ENCODE measurements at regions not wholly inside any gene's neighbourhood (a gene's known extent, or its start where the extent isn't known, plus 50 kb on each side); places are given as distances from the start of the nearest gene placed in this dataset.

DNA sequence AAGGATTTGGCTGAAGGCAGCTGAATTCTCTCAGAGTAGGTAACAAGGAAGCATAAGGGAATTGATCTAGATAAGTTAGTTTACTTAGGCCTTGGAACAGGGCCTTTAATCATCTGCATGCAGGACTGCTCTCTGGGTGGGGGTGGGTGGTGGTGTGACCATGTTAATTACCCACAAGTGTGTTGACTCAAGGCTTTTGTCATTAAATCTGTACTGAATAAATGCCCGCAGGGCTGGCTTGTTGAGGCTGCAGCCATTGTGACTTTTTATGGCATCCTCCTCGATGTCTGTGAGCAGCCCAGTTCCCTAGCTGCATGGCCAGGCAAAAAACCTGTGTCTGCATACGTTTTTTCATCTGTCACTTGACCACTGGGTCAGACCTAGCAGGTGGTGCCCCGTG is 63.5 kb upstream of the ASCC3 start:
- no peak for DNase-seq
- no peak overlapping the region for H3K27ac Mint-ChIP-seq
- no peaks in the 10 kb centered on the region for H3K9me3 Mint-ChIP-seq
- no peak overlapping the region for H3K4me3 Mint-ChIP-seq
- no peaks in the 10 kb centered on the region for H3K36me3 Mint-ChIP-seq
- H3K27me3 Mint-ChIP-seq, result no peaks in the 10 kb centered on the region
- no peaks in the 10 kb centered on the region for H3K4me1 Mint-ChIP-seq
- CTCF ChIA-PET, result no interaction called here

DNA sequence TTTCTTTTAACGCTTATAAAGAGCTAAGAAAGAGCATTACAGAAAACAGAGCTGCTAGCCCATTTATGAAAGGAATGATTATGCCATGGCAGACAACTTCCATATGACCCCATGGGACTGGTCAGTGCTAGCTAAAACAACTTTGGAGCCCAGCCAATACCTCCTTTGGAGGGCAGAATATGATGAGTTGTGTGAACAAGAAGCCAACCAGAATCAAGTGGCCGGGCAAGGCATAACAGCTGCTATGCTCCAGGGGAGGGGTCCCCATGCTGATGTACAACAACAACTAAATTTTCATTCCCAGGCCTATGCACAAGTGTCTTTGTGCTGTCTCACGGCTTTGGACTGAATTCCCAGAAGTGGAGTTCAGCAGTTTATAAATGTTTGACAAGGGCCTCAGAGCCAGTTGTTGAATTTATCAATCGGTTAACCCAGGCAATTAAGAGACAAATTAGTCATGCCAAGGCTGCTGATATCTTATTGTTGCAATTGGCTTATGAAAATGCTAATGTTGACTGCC is 65.0 kb upstream of the ASCC3 start:
- no peak for DNase-seq
- Mint-ChIP-seq H3K4me1 (no peaks in the 10 kb centered on the region), H3K36me3 (no peaks in the 10 kb centered on the region), H3K27ac (no peak overlapping the region), H3K27me3 (no peaks in the 10 kb centered on the region), H3K9me3 (no peaks in the 10 kb centered on the region), H3K4me3 (no peak overlapping the region)
- CTCF ChIA-PET, result no interaction called here

DNA sequence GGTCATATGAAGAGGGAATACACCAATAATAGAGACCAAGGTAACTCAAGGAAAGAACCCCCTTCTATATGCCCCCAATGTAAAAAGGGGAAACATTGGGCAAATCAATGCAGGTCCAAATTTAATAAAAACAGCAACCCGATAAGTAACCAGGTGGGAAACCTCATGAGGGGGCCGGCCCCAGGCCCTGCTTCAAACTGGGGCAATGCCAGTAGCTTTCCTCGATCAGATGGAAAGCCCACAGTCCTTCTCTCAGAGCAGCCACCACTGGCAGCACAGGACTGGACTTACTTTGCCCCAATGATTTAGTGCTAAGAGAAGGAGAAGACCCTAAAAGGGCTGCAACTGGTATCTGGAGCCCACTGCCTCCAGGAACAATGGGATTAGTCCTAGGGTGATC is 65.6 kb upstream of the ASCC3 start:
- Mint-ChIP-seq H3K27ac (no peak overlapping the region), H3K36me3 (no peaks in the 10 kb centered on the region), H3K4me1 (no peaks in the 10 kb centered on the region), H3K27me3 (no peaks in the 10 kb centered on the region), H3K4me3 (no peak overlapping the region), H3K9me3 (no peaks in the 10 kb centered on the region)
- no peak for DNase-seq
- CTCF ChIA-PET, result no interaction called here

DNA sequence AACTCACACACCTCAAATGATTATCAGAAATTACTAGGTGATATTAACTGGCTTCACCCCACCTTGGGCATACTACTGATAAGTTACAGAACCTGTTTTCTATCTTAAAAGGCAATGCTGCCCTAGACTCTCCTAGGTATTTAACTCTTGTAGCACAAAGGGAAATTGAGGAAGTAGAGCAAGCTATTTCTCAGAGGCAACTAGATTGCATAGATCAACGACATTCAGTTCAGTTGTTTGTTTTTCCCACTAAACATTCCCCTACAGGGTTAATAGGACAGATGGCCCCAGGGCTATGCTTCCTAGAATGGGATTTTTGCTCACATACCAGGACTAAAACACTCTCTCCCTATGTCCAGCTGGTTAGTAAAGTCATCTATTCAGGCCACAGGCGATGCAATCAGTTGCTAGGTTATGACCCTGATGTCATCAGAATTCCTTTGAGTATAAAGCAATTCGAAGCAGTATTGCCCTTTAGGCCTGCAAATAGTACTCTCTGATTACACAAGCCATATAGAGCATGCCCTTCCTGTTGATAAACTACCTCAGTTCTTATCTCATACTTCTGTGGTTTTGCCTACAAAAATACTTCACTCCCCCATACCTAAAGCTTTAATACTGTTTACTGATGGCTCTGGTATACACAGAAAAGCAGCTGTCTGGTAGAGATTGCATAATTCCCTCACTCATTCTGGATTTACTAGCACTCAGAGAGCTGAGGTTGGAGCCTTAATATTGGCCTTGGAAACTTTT is 67.4 kb upstream of the ASCC3 start:
- H3K9me3 Mint-ChIP-seq, result no peaks in the 10 kb centered on the region

DNA sequence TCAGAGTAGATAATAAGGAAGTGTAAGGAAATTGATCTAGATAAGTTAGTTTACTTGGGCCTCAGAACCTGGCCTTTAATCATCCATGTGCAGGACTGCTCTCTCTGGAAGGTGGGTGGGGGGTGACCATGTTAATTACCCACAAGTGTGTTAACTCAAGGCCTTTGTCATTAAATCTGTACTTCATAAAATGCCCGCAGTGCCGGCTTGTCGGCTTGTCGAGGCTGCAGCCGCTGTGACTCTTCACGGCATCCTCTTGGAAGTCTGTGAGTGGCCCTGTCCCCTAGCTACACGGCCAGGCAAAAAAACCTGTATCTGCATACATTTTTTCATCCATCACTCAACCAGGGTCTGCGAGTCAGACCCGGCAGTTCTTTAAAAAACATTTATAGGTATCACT is 70.9 kb upstream of the ASCC3 start:
- H3K27me3 Mint-ChIP-seq, result no peaks in the 10 kb centered on the region
- H3K27ac Mint-ChIP-seq, result no peak overlapping the region
- CTCF ChIA-PET, result no interaction called here
- H3K9me3 Mint-ChIP-seq, result no peaks in the 10 kb centered on the region
- no peak for DNase-seq
- H3K4me1 Mint-ChIP-seq, result no peaks in the 10 kb centered on the region
- H3K4me3 Mint-ChIP-seq, result no peak overlapping the region
- no peaks in the 10 kb centered on the region for H3K36me3 Mint-ChIP-seq

More for the DNA sequence above, 67.4 kb upstream of the ASCC3 start:
- DNase-seq, result no peak
- CTCF ChIA-PET, result no interaction called here
- Mint-ChIP-seq H3K4me1 (no peaks in the 10 kb centered on the region), H3K4me3 (no peak overlapping the region), H3K27me3 (no peaks in the 10 kb centered on the region), H3K27ac (no peak overlapping the region), H3K36me3 (no peaks in the 10 kb centered on the region)

DNA sequence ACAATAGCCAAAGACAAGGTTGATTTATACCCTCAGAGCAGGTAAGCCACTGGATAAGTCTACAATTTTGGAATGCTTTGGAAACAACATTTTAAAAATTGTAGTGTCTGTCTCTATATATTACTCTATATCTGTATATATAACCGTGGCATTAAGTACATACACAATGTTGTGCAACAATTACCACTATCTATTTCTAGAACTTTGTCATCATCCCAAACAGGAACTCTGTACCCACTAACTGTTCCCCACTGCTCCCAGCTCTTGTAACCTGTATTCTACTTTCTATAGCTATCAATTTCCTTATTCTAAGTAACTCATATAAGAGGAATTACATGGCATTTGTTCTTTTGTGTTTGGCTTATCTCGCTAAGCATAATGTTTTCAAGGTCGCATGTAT is 78.2 kb upstream of the ASCC3 start:
- no peaks in the 10 kb centered on the region for H3K36me3 Mint-ChIP-seq
- DNase-seq, result no peak
- H3K4me1 Mint-ChIP-seq, result no peaks in the 10 kb centered on the region
- H3K4me3 Mint-ChIP-seq, result no peak overlapping the region
- no peaks in the 10 kb centered on the region for H3K27me3 Mint-ChIP-seq
- no peak overlapping the region for H3K27ac Mint-ChIP-seq
- H3K9me3 Mint-ChIP-seq, result no peaks in the 10 kb centered on the region
- CTCF ChIA-PET, result no interaction called here

DNA sequence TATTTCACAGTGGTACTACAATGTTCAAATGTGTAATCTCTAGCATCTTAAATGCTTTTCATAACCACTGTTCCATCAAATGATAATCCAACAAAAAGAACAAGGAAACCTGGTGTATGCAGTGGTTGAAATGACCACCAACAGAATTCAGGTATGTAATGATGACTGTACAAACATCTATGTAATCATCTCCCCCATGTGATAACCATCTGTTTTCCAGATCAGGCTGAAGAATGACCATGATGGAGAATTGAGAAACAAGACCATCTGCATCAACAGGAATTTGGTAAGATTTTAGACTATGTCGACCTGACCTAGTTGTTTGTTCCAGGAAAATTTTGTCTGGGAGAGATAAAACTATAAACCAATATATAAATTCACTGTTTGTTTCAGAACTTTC is 81.3 kb upstream of the ASCC3 start:
- DNase-seq, result no peak
- H3K4me1 Mint-ChIP-seq, result no peaks in the 10 kb centered on the region
- H3K36me3 Mint-ChIP-seq, result no peaks in the 10 kb centered on the region
- H3K27ac Mint-ChIP-seq, result no peak overlapping the region
- H3K4me3 Mint-ChIP-seq, result no peak overlapping the region
- CTCF ChIA-PET, result no interaction called here
- no peaks in the 10 kb centered on the region for H3K27me3 Mint-ChIP-seq
- no peaks in the 10 kb centered on the region for H3K9me3 Mint-ChIP-seq

DNA sequence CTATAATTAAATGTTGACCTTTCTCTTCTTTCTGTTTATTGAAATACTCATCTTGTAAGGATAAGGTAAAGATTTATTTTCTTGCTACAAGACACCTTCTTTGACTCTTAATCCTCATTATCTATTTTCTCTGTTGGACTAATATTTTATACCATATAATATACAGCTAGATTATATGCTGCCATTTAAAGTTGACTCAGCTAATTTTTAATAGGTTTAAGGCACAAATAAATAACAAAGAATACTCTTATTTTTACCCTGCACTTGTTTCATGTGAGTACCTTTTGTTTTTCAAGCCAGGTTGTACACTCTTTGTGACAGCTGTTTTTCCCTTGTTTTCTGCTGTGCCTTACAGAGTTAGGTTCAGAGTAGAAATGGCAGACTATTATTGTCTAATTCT is 83.9 kb upstream of the ASCC3 start:
- Mint-ChIP-seq H3K9me3 (peaks cover 3% of the 10 kb centered on the region), H3K27me3 (no peaks in the 10 kb centered on the region), H3K4me3 (no peak overlapping the region), H3K27ac (no peak overlapping the region), H3K4me1 (no peaks in the 10 kb centered on the region), H3K36me3 (no peaks in the 10 kb centered on the region)
- DNase-seq, result no peak
- CTCF ChIA-PET, result no interaction called here

DNA sequence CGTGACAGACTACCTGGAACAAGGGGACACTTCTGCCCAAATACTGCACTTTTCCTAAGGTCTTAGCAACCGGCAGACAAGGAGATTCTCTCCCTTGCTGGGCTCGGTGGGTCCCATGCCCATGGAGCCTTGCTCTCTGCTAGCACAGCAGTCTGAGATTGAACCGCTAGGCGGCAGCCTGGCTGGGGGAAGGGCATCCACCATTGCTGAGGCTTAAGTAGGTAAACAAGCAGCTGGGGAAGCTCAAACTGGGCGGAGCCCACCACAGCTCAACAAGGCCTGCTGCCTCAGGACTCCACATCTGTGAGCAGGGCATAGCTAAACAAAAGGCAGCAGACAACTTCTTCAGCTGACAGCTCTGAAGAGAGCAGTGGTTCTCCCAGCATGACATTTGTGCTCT is 87.8 kb upstream of the ASCC3 start:
- no peaks in the 10 kb centered on the region for H3K27me3 Mint-ChIP-seq
- H3K4me3 Mint-ChIP-seq, result no peak overlapping the region
- no peaks in the 10 kb centered on the region for H3K4me1 Mint-ChIP-seq
- no peaks in the 10 kb centered on the region for H3K36me3 Mint-ChIP-seq
- no peak for DNase-seq
- H3K27ac Mint-ChIP-seq, result no peak overlapping the region
- CTCF ChIA-PET, result no interaction called here
- H3K9me3 Mint-ChIP-seq, result peaks cover 4% of the 10 kb centered on the region

DNA sequence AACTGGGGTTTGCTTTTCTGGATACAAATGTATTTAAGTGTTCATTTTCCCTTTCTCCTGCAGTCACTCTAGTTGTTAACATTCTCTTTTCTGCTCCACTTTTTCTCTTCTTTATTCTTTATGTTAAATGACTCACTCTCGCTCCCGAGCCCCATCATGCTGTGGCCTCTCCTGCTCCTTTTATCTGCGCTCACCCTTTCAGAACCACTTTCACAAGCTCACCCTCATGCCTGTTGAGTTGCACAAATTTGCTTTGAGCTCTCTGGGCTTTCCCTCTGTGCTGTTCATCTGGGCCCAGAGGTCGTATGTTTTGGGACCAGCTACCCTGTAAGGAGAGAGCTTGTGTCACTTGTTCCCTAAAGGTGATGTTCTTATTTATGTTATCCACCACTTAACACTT is 98.1 kb upstream of the ASCC3 start:
- Mint-ChIP-seq H3K4me1 (no peaks in the 10 kb centered on the region), H3K9me3 (no peaks in the 10 kb centered on the region), H3K27ac (no peak overlapping the region), H3K36me3 (no peaks in the 10 kb centered on the region), H3K27me3 (no peaks in the 10 kb centered on the region), H3K4me3 (no peak overlapping the region)
- CTCF ChIA-PET, result no interaction called here
- DNase-seq, result no peak

DNA sequence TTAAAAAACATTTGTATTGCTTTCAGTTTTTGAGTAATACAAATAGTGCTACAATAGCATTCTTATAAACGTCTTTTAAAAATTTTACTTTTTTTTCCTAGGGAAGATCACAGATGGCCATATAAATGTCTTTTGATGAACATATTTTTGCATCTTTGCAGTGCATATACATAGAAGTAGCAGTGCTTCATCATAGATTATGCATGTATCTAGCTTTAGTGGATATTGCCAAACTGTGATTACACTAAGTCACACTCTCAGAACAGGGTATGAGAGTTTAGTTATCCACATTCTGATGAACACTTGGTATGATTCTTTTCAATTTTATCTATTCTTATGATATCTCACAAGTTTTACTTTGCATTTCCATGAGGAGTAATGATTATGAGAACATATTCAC is 99.8 kb upstream of the ASCC3 start:
- Mint-ChIP-seq H3K9me3 (no peaks in the 10 kb centered on the region), H3K4me1 (no peaks in the 10 kb centered on the region), H3K27ac (no peak overlapping the region), H3K36me3 (no peaks in the 10 kb centered on the region), H3K27me3 (no peaks in the 10 kb centered on the region), H3K4me3 (no peak overlapping the region)
- CTCF ChIA-PET, result no interaction called here
- no peak for DNase-seq

DNA sequence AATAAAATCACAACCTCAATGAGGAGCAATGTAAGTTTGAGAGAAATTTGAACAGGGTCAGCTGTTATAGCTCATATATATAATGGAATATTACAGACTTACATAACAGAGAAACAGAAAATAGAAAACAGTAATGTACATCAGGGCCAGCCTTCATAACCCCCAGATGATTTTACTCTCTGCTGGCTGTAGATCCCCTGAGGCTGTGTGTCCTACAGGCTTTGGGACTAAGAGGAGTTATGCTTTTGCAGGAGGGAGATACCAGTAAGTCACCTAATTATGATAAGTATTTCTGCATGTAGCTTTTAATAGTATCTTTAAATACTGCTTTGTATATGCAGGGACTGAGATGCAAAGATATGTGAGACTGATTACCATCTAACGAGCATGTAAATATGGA is 105.8 kb upstream of the ASCC3 start:
- no peak for DNase-seq
- no peaks in the 10 kb centered on the region for H3K9me3 Mint-ChIP-seq
- CTCF ChIA-PET, result interaction anchor here (0.6 kb wide), 1 partner anchor 393 kb away, joined by 3 read pairs; no protein-coding TSS in a partner anchor

DNA sequence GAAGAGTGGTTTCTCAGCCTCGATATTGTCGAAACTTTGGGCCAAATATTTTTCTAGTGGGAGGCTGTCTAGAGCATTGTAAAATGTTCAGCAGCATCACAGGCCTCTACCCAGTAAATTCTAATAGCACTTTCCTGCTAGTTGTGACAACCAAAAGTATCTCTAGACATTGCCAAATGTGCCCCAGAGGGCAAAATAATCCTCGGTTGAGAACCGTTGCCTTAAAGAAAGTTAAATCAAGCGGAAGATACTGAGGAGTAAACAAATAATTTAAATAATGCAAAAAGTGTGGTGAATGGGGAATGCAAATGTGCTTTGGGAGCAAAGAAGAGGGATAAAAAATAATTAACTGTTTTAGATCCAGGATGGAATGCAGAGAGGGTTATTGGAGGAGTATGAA is 106.4 kb upstream of the ASCC3 start:
- Mint-ChIP-seq H3K36me3 (no peaks in the 10 kb centered on the region), H3K27ac (no peak overlapping the region), H3K9me3 (no peaks in the 10 kb centered on the region), H3K4me3 (no peak overlapping the region), H3K27me3 (no peaks in the 10 kb centered on the region), H3K4me1 (no peaks in the 10 kb centered on the region)
- CTCF ChIA-PET, result no interaction called here
- no peak for DNase-seq

More for the DNA sequence above, 105.8 kb upstream of the ASCC3 start:
- Mint-ChIP-seq H3K27me3 (no peaks in the 10 kb centered on the region), H3K4me1 (no peaks in the 10 kb centered on the region), H3K36me3 (no peaks in the 10 kb centered on the region), H3K4me3 (no peak overlapping the region), H3K27ac (no peak overlapping the region)

DNA sequence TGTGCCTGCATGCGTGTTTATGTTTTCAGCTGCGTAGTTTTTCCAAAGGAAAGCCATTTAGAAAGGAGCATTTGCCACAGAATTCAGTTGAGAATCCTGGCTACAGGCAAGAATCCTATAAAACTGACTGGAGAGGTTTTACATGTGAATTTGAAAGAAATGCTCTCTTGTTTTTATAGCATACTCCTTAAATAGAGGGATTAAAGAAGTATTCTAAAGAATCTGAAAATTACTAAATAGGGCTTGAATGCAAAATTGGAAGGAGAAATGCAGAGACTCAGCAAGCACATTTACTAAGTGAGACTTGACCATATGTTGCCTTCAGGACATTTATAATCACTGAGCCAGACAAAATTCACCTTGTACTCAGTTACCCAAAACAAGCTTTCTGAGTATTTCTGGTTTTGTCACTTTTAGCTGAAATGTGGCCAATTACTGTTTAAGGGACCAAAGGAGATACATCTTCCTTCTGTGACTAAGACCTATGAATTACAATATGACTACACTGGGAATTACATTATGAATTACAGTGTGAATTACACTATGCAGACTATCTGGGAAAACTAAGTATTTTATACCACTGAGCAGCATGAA is 107.4 kb upstream of the ASCC3 start:
- Mint-ChIP-seq H3K27me3 (no peaks in the 10 kb centered on the region), H3K36me3 (no peaks in the 10 kb centered on the region), H3K27ac (no peak overlapping the region), H3K4me3 (no peak overlapping the region), H3K9me3 (no peaks in the 10 kb centered on the region), H3K4me1 (no peaks in the 10 kb centered on the region)
- no peak for DNase-seq
- CTCF ChIA-PET, result no interaction called here

DNA sequence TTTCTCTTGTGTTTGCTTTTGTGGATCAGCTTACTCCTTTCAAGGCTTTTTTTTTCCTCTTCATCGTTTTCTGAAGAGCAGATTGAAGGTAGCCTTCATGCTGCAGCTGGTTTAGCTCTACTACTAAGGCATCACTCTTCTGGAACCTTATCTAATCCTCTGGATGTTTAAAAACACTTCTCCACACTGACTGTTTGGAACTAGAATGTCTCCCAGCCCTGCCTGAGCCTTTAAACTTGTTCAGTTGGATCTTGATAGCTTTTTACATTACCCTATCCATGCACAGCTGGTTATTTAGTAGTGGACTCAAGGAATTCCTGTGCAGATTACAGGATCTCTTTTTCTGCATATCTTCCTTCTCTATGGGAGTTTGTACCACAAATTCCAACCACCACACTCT is 108.9 kb upstream of the ASCC3 start:
- H3K4me1 Mint-ChIP-seq, result no peaks in the 10 kb centered on the region
- DNase-seq, result no peak
- no peaks in the 10 kb centered on the region for H3K27me3 Mint-ChIP-seq
- H3K27ac Mint-ChIP-seq, result no peak overlapping the region
- H3K9me3 Mint-ChIP-seq, result no peaks in the 10 kb centered on the region
- H3K4me3 Mint-ChIP-seq, result no peak overlapping the region
- CTCF ChIA-PET, result no interaction called here
- no peaks in the 10 kb centered on the region for H3K36me3 Mint-ChIP-seq
